ENCODE measurements at regions not wholly inside any gene's neighbourhood (a gene's known extent, or its start where the extent isn't known, plus 50 kb on each side); places are given as distances from the start of the nearest gene placed in this dataset.

GRCh38 chr1:88104886-88105285 is 579.2 kb upstream of the PKN2 start:
- DNase-seq, result no peak

- no peak for DNase-seq
These were observed 572.3 kb upstream of the PKN2 start for GRCh38 chr1:88111816-88112215.

- DNase-seq, result no peak
These were observed 566.5 kb upstream of the PKN2 start for GRCh38 chr1:88117597-88117996.

DNA sequence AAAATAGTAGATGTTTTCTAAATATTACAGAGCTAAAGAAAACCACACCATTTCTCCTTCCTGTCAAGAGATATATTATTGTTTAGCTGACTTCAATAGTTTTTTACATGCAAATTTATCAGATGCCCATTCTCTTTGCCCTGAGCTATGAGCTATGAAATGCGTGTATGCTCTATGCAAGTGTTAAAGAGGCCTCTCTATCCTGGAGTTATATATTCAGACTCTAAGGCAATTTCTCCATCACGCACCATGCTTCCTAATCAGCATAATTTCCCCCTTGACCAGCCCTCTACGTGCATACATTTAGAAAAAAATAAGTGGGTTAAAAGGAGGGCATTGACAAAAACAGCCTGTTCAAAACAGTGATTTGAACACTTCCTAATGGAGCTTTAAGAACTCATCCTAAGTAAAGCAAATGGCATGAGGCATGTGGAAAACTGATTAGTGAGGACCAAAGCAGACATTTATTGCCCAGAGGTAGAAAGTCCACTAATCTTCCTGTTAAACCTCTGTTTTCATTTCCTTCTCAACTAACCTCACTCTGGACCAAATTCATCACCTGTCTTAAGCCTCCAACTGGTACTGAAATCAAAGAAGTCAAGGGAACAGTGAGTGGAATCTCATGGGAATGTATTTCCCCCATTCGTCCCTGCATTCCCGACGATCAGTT is 565.8 kb upstream of the PKN2 start:
- no peak for DNase-seq

- DNase-seq, result no peak
These were observed 559.5 kb upstream of the PKN2 start for GRCh38 chr1:88124614-88125013.

DNA sequence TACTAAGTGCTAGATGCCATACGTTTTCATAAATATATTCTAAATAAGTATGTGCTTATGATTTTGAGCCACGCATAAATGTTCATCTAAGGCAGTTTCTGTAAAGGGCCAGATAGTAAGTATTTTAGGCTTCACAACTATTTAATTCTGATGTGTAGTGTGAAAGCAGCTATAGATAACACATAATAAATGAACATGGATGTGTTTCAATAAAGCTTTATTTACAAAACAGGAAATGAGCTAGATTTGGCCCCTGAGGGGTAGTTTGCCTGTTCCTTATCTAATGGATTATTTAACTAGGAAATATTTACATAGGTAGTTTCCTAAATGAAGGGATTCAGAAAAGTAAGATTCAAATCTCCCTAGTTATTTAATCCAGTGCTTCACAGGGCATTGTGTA is 557.6 kb upstream of the PKN2 start:
- no peak for DNase-seq

DNA sequence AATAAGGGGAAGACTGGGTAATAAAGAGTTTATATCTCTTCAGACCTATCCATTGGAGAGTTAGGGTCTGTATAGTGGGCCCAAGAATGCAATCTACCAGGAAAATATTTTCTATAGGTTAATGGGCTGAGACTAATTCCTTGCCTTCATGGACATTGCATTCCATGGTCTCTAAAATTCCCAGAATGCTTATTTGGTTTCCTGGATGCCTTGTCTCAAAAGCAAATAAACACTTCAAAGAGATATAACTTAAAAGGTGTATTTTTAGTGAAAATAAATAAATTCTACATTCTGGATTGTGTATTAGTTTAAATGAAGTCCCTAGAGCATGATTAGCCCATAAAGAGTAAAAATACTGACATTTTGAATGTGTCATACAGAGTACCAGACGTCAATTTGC is 550.1 kb upstream of the PKN2 start:
- DNase-seq, result no peak

GRCh38 chr1:88134983-88135921 is 548.8 kb upstream of the PKN2 start:
- DNase-seq, result no peak

- no peak for DNase-seq
These were observed 544.4 kb upstream of the PKN2 start for GRCh38 chr1:88139633-88140032.

GRCh38 chr1:88140325-88140724 is 543.7 kb upstream of the PKN2 start:
- no peak for DNase-seq

- DNase-seq, result no peak
These were observed 542.5 kb upstream of the PKN2 start for GRCh38 chr1:88141499-88142074.

GRCh38 chr1:88145752-88146151 is 538.3 kb upstream of the PKN2 start:
- DNase-seq, result no peak

DNA sequence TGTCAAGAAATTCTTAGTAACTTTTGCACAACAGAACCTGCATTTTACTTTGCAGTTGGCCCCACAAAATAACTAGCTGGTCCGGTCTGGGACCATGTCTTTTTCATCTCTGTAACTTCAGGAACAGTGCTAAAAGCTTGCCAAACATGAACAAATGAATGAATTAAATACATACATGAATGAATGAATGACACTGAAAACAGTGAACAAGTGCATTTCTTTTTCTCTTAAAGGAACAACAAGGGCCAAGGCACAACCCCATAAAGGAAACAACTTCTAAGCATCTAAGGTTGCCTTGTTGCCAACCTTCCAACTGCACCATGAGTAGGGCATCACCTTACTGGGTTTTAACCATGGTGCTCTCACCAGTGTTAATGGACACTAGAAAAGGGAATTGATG is 534.4 kb upstream of the PKN2 start:
- DNase-seq, result no peak

- DNase-seq, result no peak
These were observed 533.7 kb upstream of the PKN2 start for GRCh38 chr1:88150330-88150729.

GRCh38 chr1:88163187-88163586 is 520.9 kb upstream of the PKN2 start:
- DNase-seq, result no peak

DNA sequence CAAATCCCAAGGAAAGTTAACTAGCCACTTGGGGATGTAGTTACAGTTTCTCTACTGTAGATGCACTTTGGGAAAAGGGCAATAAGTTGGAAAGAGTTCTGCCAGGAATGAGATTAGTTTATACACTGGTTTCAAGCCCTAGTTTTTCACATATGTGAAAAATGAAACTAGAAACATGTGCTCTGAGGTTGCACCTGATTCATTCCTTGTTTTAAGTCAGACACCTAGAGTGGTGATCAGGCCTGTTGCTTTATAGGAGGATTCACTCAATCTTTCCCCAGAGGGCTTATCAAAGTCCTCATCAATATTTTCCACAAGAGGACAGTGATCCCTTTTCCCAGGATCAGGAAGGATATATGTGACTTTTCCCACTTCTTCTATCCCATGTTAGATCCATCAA is 515.9 kb upstream of the PKN2 start:
- DNase-seq, result no peak

- no peak for DNase-seq
These were observed 514.9 kb upstream of the PKN2 start for GRCh38 chr1:88169139-88169538.

DNA sequence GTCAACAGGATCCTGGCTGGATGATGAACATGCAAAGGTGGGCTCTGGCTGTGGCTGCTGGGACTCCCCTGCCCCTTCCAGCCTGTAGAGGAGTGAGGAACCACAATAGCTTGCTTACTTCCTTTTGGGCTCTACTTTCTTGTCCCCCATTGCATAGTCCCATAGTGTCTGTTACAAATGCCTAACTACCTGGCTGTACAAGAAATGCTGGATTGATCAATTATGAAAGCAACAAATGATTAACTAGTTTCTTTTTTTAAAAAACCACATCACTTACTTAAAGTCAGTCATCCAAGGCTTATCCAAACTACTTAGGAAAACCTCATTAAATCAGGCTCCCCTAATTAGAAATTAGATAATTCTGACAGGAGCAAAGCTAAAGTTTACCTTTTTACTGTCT is 514.1 kb upstream of the PKN2 start:
- no peak for DNase-seq

DNA sequence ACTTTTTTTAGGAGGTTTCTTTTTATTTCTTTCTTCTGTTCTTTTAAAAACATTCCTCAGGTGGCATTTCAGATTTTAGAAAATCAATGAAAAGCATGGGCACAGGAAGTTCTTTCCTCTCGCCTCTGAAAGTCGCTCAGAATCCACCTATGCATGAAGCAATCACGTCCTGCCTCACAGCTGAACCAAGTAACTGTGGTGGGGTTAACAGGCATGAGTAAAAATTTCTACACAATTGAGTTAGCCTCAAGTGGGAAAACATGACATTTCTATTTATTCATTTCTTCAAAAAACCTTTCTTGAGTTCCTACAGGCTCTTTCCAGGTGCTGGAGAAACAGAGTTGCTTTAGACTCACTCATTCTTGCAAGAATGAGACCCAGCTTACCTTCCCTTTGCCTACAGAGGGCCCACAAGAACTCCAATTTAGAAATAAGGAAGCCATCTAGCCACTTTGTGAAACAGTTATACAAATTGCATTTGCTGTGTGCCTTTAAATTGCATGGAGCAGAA is 508.9 kb upstream of the PKN2 start:
- no peak for DNase-seq

GRCh38 chr1:88175631-88176226 is 508.3 kb upstream of the PKN2 start:
- no peak for DNase-seq

GRCh38 chr1:88179943-88180342 is 504.1 kb upstream of the PKN2 start:
- DNase-seq, result no peak

- peak; percentile 72 for DNase-seq
These were observed 503.5 kb upstream of the PKN2 start for GRCh38 chr1:88180449-88181108.

- no peak for DNase-seq
These were observed 497.2 kb upstream of the PKN2 start for GRCh38 chr1:88186911-88187310.

Measured in COR-L47 (cell line).